KOPT-K1 (cell line): ENCODE measurements at regions not wholly inside any gene's neighbourhood (a gene's known extent, or its start where the extent isn't known, plus 50 kb on each side); places are given as distances from the start of the nearest gene placed in this dataset.

Experiments
- H3K27ac ChIP-seq: fragments of 200-600 bp; sonication (generic); 2 replicates; pipeline ENCODE4 v1.5.1; 2016; ENCODE audit warnings: antibody characterized with exemption, mild to moderate bottlenecking, low read depth, low read length; ENCODE audit not compliant: poor library complexity, severe bottlenecking
- H3K36me3 ChIP-seq: fragments of 200-600 bp; sonication (generic); 2 replicates; pipeline ENCODE4 v1.5.1; 2017; ENCODE audit warnings: antibody characterized with exemption, mild to moderate bottlenecking, low read length, moderate library complexity; ENCODE audit not compliant: insufficient read depth
- H3K9me3 ChIP-seq: fragments of 200-600 bp; sonication (generic); 2 replicates; pipeline ENCODE4 v1.5.1; 2017; ENCODE audit warnings: antibody characterized with exemption, low read length, mild to moderate bottlenecking; ENCODE audit not compliant: insufficient read depth, poor library complexity, severe bottlenecking

DNA sequence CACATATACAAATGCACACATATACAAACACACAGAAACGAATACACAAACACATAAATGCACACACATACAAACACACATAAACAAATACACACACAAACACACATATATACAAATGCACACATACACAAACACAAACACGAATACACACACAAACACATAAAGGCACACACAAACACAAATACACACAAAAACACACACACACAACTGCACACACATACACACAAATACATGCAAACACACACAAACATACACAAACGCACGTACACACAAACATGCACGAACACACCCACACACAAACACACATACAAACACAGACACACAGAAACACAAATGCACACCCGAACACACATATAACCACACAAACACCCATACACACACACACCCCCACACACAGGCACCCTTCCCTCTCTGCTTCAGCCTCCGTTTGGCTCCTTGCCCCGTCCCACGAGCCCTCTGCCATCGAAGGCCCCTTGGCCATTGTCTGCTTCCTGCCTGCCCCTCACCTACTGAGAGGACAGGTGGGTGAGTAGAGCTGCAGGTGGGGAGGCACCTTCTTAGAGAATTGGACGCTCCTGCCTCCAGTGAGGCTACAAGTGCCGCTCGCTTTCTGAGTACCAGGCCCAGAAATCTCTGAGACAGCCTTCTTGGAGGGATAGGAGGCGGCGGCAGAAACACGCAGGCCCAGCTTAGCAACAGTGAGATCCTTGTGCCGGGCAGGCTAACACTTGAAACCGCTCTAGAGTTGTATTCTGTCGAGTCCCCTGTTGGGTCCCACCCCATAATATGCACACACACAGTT is 331.2 kb downstream of the FOXL1 start:
- no peak overlapping the region for H3K27ac ChIP-seq
- H3K36me3 ChIP-seq, result no peaks in the 10 kb centered on the region
- no peaks in the 10 kb centered on the region for H3K9me3 ChIP-seq

DNA sequence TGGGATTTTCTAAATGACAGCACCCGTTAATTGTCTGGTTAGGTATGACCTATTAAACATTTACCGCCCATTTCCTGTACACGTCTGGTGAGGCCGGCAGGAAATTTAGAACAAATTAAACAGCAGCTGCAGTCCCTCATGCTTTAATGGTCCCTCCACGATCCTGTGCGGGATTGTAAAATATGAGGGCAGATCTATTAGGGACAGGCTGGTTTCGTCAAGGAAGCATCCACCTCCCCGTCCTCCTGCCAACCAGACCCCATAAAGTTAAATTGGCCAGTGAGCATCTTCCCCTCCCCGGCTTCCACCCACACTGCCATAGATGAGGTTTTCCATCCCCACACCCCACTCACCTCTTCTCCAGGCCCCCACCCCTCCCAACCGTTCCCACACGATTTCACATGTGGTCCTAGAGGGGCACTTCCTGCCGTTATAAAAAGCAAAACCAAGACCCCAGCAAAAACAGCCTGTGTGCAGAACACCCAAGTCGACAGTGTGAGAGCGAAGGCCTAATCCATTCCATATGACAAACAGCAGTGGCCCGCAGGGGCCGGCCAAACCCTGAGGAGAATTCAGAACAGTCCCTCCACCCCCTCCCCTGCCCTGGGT is 331.9 kb downstream of the FOXL1 start:
- Histone ChIP-seq H3K27ac (no peak overlapping the region), H3K9me3 (no peaks in the 10 kb centered on the region), H3K36me3 (no peaks in the 10 kb centered on the region)

GRCh38 chr16:86911437-86911958 is 333.1 kb downstream of the FOXL1 start:
- no peaks in the 10 kb centered on the region for H3K9me3 ChIP-seq
- H3K36me3 ChIP-seq, result no peaks in the 10 kb centered on the region
- no peak overlapping the region for H3K27ac ChIP-seq

GRCh38 chr16:86913886-86914285 is 335.5 kb downstream of the FOXL1 start:
- H3K27ac ChIP-seq, result no peak overlapping the region
- H3K9me3 ChIP-seq, result no peaks in the 10 kb centered on the region
- no peaks in the 10 kb centered on the region for H3K36me3 ChIP-seq

GRCh38 chr16:86914876-86915717 is 336.7 kb downstream of the FOXL1 start:
- Histone ChIP-seq H3K27ac (no peak overlapping the region), H3K9me3 (peaks cover 3% of the 10 kb centered on the region), H3K36me3 (no peaks in the 10 kb centered on the region)

DNA sequence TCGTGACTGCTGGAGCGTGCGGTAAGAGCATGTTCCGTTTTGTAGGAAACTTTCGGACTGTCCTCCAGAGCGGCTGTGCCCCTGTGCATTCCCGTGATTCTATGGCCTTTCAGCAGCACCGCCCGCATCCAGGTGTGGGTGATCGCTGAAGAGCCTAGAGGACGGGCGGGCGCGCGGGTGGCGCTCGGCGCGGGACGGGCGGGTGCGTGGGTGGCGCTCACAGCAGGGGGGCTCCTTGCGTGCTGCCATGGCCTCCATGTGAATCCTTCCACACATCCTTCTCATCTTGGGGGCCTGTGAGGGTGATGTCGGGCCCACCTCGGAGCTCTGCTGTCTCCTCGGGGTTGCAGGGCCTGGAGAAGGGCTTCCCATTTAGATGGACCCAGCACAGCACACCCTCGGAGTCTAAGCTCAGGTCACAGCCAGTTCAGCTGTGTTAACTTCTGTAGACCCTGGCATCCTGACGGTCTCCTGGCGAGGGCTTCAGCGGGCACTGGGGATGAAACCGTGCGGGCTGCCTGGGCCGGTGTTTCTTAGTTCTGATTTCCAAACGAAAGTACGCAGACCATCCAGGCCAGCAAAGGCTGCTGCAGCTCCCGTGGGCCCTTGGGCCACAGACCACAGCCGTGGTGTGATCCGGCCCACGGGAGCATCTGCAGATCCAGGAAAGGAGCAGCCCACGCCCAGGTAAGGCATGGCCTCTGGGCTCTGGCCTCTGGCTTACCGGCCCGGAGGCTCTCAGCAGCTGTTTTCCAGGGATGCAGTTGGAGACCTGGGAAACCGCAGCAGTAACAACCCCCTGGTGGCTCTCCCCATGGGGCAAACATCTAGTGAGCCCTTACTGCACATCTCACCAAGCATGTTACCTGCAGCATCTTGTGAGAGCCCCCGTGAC is 339.4 kb downstream of the FOXL1 start:
- H3K9me3 ChIP-seq, result peaks cover 16% of the 10 kb centered on the region
- H3K36me3 ChIP-seq, result no peaks in the 10 kb centered on the region
- H3K27ac ChIP-seq, result no peak overlapping the region

- Histone ChIP-seq H3K9me3 (peaks cover 16% of the 10 kb centered on the region), H3K36me3 (no peaks in the 10 kb centered on the region), H3K27ac (no peak overlapping the region)
Measured at GRCh38 chr16:86918637-86919036, 340.3 kb downstream of the FOXL1 start.

GRCh38 chr16:86919078-86919477 is 340.7 kb downstream of the FOXL1 start:
- H3K27ac ChIP-seq, result no peak overlapping the region
- H3K36me3 ChIP-seq, result no peaks in the 10 kb centered on the region

GRCh38 chr16:86919578-86920305 is 341.4 kb downstream of the FOXL1 start:
- H3K36me3 ChIP-seq, result no peaks in the 10 kb centered on the region
- H3K9me3 ChIP-seq, result peaks cover 16% of the 10 kb centered on the region
- H3K27ac ChIP-seq, result no peak overlapping the region

More at GRCh38 chr16:86919078-86919477, 340.7 kb downstream of the FOXL1 start:
- H3K9me3 ChIP-seq, result peaks cover 16% of the 10 kb centered on the region

DNA sequence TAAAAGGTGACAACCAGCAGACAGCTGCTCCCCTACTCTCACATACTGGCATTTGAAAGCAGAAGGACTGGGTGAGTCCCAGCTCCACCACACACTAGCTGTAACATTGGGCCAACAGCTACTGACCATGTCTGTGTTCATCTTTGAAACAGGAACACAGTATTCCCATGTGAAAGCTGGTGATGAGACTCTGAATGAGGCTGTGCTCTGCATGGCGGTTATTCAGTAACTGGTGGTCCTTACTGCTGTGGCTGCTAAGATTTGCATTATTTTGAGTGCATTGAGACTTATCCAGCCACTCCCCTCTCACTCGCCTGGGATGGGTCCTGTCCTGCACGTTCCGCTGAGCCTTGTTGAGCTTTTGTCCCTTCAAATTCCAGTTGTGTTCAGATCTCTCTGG is 342.9 kb downstream of the FOXL1 start:
- no peaks in the 10 kb centered on the region for H3K36me3 ChIP-seq
- H3K27ac ChIP-seq, result no peak overlapping the region
- peaks cover 16% of the 10 kb centered on the region for H3K9me3 ChIP-seq

DNA sequence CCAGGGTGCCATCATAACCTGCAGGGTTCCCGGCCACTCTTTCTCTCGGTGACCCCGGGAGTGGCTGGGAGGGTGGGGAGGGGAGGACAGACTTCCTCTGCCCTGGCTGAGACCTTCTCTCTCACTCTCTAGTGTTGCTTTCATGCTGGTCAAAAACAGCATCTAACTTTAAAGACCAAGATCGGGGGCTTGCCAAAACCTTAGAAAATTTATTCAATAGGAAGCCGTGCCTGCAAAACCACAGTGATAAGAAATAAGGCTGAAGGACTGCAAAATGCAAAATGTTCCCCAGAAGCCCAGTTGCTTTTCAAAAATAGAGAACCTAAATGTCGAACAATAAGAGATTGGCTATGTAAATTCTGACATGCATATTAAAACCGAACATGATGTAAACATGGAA is 344.0 kb downstream of the FOXL1 start:
- Histone ChIP-seq H3K9me3 (peaks cover 16% of the 10 kb centered on the region), H3K36me3 (no peaks in the 10 kb centered on the region), H3K27ac (no peak overlapping the region)

DNA sequence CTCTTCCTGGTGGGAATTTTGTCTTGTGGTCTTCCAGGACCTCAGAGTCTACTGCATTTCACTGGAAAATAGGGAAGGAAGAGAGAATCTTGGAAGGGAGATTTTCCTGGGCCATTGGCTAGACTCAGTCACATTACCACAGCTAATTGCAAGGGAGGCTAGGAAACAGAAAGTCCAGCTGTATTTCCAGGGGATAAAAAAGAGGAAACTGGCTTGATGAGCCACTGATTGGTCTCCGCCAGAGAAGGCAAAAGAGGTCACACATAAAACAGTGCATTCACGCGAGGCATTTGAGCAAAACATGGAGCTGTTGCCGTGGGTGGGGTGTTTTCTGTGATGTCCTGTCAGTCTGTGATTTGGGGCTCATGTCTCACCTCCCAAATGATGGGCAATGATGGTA is 345.3 kb downstream of the FOXL1 start:
- Histone ChIP-seq H3K27ac (no peak overlapping the region), H3K9me3 (peaks cover 16% of the 10 kb centered on the region), H3K36me3 (no peaks in the 10 kb centered on the region)

DNA sequence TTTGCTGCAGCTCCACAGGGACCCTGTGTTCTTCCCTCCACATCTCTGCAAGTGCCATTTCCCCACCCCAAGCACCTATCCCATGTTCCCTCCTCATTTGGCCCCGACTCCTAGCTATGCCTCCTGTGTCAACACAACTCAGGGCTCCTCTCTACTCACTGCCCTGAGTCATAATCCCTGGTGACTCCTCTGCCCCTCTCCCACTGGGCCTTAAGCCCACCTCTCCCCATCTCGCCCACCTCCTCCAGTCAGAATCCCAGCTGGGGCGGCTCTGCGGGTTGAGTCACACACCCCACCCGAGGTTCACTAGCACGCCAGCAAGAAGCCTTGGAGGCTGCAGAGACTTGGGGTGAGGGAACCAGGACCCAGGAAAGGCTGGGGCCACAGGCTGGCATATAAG is 346.2 kb downstream of the FOXL1 start:
- Histone ChIP-seq H3K27ac (no peak overlapping the region), H3K36me3 (no peaks in the 10 kb centered on the region), H3K9me3 (peaks cover 16% of the 10 kb centered on the region)
